Testis (tissue), 2 donors: ENCODE measurements at regions not wholly inside any gene's neighbourhood (a gene's known extent, or its start where the extent isn't known, plus 50 kb on each side); places are given as distances from the start of the nearest gene placed in this dataset.

ENCODE experiments used
- POLR2A ChIP-seq: fragments of 450-650 bp; IDR thresholded peaks from one replicate; pipeline ENCODE4 v1.6.1; 2017; ENCODE audit warnings: antibody characterized with exemption, mild to moderate bottlenecking, moderate library complexity
- TF ChIP-seq, protein P1 (sequence below), 3 experiments: fragments of 450-650 bp in 2 of 3; fragments of 200-600 bp in 1 of 3; sonication (generic) in 1 of 3; IDR thresholded peaks; one replicate each; pipeline ENCODE4 v1.5.1; 2016 to 2019; ENCODE audit warnings: antibody characterized with exemption in 3 of 3, mild to moderate bottlenecking in 2 of 3, moderate library complexity in 1 of 3

DNA sequence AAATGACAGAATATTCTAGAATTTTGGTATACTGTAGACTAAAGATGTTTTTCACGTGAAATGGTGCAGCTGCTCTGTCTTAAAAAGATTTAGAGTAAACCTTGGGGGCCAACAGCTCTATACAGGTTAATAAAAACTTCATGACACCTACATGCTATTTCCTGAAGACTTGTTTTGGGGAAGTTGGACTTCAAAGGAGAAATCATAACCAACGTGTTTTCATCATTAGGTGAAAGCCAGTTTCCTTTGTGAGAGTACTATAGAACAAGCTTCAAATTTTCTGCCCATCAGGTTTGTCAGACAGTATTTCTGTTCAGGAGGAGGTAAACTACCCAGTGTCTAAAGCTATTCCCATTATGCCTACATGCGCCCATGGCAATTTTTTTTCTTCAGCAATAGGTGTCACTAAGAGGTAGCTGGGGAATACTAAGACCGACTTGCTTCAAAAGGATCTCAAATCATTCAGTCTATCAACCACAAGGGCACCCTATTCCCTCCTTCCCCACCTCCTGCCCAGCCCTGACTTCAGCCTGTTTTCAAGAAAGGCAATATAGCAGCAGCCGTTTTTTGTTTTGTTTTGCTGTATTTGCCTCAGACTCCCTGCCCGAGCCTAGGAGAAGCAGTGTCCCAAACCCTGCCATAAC is 237.3 kb upstream of the SP8 start:
- TF ChIP-seq, protein P1, sequence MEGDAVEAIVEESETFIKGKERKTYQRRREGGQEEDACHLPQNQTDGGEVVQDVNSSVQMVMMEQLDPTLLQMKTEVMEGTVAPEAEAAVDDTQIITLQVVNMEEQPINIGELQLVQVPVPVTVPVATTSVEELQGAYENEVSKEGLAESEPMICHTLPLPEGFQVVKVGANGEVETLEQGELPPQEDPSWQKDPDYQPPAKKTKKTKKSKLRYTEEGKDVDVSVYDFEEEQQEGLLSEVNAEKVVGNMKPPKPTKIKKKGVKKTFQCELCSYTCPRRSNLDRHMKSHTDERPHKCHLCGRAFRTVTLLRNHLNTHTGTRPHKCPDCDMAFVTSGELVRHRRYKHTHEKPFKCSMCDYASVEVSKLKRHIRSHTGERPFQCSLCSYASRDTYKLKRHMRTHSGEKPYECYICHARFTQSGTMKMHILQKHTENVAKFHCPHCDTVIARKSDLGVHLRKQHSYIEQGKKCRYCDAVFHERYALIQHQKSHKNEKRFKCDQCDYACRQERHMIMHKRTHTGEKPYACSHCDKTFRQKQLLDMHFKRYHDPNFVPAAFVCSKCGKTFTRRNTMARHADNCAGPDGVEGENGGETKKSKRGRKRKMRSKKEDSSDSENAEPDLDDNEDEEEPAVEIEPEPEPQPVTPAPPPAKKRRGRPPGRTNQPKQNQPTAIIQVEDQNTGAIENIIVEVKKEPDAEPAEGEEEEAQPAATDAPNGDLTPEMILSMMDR (IDR thresholded peaks at IDR 0.05), result no peak
- TF ChIP-seq POLR2A, result no peak
